Colon (tissue), 2 donors: ENCODE measurements at regions not wholly inside any gene's neighbourhood (a gene's known extent, or its start where the extent isn't known, plus 50 kb on each side); places are given as distances from the start of the nearest gene placed in this dataset.
A peak's percentile ranks its signal among the peaks of the same experiment; 100 is the strongest.
"Not testable (repeated sequence)": the region's sequence is repeated elsewhere in the genome, so short reads cannot be mapped to it uniquely, and the experiment has no call there.

Experiments used
- FAIRE-seq: peaks from 2 replicates; lab custom pipeline; 2012; peaks lifted over from hg19 to GRCh38; lab: Jason Lieb, UNC
- donor health status: control.
- donor health status: control.

GRCh38 chr12:88816201-88816600 is 235.9 kb upstream of the KITLG start:
- FAIRE-seq: no peak

GRCh38 chr12:88814779-88815178 is 234.5 kb upstream of the KITLG start:
- no peak for FAIRE-seq

GRCh38 chr12:88812610-88813009 is 232.3 kb upstream of the KITLG start:
- no peak for FAIRE-seq

GRCh38 chr12:88810806-88811205 is 230.5 kb upstream of the KITLG start:
- FAIRE-seq: no peak

GRCh38 chr12:88809841-88810240 is 229.6 kb upstream of the KITLG start:
- not testable (repeated sequence) for FAIRE-seq

- no peak for FAIRE-seq
These were observed 225.4 kb upstream of the KITLG start for GRCh38 chr12:88805692-88806091.

- FAIRE-seq: no peak
These were observed 225.0 kb upstream of the KITLG start for GRCh38 chr12:88805286-88805685.

- no peak for FAIRE-seq
These were observed 221.9 kb upstream of the KITLG start for GRCh38 chr12:88802096-88802706.

- FAIRE-seq: no peak
These were observed 221.2 kb upstream of the KITLG start for GRCh38 chr12:88801227-88802095.

GRCh38 chr12:88793096-88793495 is 212.8 kb upstream of the KITLG start:
- FAIRE-seq: no peak

- no peak for FAIRE-seq
These were observed 210.0 kb upstream of the KITLG start for GRCh38 chr12:88790231-88790630.

- FAIRE-seq: no peak
These were observed 203.9 kb upstream of the KITLG start for GRCh38 chr12:88784166-88784565.

GRCh38 chr12:88782351-88782750 is 202.1 kb upstream of the KITLG start:
- FAIRE-seq: no peak

GRCh38 chr12:88781909-88782308 is 201.6 kb upstream of the KITLG start:
- FAIRE-seq: no peak

GRCh38 chr12:88778064-88778463 is 197.8 kb upstream of the KITLG start:
- no peak for FAIRE-seq

- FAIRE-seq: peak; percentile 41
These were observed 195.5 kb upstream of the KITLG start for GRCh38 chr12:88775742-88776151.

- FAIRE-seq: no peak
These were observed 187.4 kb upstream of the KITLG start for GRCh38 chr12:88767699-88768098.

- no peak for FAIRE-seq
These were observed 184.7 kb upstream of the KITLG start for GRCh38 chr12:88764781-88765480.

GRCh38 chr12:88763536-88764100 is 183.3 kb upstream of the KITLG start:
- no peak for FAIRE-seq

GRCh38 chr12:88758176-88758575 is 177.9 kb upstream of the KITLG start:
- FAIRE-seq: no peak

GRCh38 chr12:88756917-88757316 is 176.6 kb upstream of the KITLG start:
- FAIRE-seq: no peak

- FAIRE-seq: no peak
These were observed 175.9 kb upstream of the KITLG start for GRCh38 chr12:88756153-88756552.

GRCh38 chr12:88753707-88754106 is 173.4 kb upstream of the KITLG start:
- FAIRE-seq: no peak
